ENCODE measurements at regions not wholly inside any gene's neighbourhood (a gene's known extent, or its start where the extent isn't known, plus 50 kb on each side); places are given as distances from the start of the nearest gene placed in this dataset.

DNA sequence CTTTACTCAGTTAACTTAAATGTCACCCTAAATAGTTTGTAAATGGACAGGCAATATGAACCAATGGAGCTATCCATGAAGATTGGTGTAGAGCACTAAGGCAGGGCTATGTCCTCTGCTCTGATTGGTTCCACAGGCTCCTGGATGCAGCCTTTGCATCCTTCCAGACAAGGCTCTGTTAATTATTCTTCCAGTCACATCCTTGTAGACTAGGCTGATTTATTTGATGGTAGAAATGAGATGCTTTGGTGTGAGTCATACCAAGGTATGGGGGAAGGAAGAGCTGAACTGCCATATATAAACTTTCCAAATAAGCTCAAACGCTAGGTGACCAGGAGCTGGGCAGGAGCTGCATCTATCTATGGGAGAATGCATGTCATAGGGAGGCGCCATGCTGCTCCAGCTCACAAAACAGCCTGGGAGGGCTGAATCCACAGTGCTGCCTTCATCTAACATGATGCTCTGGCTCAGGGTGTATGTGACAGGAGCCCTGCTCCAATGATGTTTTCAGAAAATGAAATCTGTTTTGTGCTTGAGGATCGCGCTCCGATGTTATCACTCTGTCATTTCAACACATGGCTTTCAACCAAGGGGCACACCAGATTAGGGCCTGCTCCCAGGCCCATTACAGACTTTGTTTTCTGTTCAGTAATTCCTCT, 818.0 kb upstream of the ZNF608 start:
- no peak for DNase-seq

- no peak for DNase-seq
These were observed 828.1 kb upstream of the ZNF608 start for GRCh38 chr5:125574491-125575044.

DNA sequence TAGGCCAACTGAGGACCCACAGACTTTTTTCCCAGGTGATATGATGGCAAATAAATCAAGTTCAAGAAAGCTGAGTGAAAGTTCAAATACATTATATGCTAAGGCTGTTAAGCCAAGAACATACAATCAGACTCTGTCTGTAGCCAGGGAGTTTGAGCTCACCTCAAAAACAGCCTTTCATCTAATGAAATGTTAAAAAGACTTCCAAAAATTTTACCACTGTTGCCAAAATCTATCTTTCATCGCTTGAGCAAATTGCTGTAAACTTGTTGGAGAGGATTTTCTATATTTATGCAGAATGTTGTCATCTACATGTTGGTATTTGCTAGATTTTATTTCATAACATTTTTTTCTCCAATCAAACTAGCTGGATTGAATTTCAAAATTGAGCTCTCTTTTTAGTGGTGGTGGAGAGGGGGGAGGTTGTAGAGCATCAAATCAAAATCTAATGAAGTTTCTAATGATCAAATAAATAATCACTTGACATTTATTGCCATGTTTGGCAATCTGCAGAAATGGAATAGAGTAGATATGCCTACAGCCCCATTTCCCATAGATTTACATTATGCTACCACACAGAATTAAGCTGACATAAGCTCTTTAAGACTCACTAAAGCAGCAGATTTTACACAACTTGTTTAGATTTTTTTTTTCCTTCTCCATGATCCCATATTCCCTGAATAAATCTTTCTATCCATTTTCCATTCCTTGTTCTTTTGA, 828.9 kb upstream of the ZNF608 start:
- no peak for DNase-seq

DNA sequence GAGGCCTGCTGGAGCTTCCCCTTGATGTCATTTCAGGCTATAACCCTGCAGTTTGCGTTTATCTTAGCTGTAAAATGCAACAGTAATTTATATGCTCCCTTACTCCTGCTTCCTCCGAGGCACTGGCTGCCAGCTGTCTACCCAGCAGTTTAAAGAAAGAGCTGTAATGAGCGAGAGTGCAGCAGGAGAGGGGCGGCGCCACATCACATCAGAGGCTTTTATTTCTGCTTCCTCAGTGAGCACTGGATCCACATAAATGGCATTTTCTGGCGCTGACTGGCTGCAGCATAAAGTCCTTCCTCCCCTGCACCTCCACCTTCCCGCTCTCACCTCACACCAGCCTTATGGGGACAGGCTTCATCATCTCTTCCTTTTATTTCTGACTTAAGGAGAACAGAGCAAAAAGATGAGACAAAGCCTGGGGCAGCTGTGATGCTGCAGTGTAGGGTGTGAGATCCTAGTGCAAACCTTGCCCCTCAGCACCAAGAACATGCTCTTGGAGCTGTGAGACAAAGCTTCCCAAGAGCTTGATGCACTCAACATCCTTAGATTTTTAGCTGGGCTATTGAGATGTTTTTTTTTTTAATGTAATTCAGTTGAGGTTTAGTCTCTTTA, 829.6 kb upstream of the ZNF608 start:
- peak; percentile 32 for DNase-seq

DNA sequence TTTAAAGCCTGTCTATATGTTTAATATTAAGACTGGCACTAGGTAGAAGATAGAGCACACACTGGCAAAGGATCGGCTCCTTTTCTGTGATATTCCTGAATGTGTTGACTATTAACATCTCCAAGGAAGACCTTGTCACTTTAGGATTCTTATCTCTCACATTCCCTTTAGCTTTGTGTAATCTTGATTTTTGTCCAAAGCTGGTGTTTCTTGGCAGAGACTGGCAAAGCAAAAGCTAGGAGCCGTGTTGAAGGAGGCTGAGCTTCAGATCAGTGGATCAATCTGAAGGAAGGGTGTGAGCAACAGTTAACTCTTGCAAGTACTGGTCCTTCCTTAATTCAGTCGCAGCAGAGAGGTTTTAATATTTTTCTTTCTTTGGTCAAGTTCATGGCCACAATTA, 830.4 kb upstream of the ZNF608 start:
- DNase-seq = no peak

DNA sequence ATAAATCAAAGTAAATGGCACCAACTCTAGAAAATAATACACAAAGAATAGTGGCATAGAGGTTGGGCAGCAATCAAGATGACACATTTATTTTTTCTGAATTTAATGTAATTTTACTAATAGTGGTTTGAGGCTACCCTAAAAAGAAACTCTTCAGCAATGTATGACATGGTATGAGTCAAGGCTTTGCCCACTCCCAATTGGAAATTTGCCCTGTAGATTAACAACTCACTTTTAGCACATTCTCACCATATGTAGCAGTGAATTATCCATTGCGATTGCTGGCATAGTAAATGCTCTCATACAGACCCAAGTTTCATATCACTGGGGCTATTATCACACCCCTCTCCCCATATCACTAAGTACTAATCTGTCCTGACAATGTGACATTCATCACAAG, 832.1 kb upstream of the ZNF608 start:
- DNase-seq = no peak

DNA sequence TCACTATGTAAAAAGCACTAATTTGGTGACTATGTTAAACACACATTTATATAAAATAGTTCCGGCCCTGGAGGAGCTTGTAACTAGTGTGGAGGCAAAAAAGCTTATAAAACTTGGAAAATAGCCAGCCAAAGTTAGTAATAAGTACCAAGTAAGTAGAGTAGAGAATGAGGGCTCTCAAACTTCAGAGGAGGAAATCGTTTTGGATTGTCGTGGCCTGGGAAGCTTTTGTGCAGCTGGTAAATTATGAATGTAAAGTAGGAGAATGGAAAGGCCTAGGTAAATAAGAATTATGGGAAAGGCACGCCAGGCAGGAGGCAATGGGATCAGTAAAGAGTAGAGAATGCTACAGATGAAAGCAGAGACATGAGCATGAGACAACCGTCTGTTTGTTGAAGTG, 832.7 kb upstream of the ZNF608 start:
- DNase-seq = no peak

DNA sequence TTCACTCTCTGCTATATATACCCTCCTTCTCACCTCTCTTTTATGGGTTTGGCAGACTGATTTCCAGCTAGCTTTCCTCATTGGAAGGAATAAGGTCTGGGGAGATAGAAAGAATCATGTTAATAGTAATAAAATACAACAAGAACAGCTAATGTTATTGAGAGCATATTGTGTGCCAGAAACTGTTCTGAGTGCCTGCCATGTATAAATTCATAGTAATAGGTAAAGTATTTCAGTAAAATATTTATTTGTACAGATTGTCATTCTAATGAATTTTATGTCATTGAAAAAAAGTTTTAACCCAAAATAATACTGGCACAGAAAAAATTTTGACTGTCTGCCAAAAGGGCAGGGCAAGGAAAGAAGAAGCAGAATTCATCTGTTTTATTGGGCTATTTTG, 834.9 kb upstream of the ZNF608 start:
- no peak for DNase-seq

GRCh38 chr5:125582352-125582751, 835.9 kb upstream of the ZNF608 start:
- no peak for DNase-seq

GRCh38 chr5:125583321-125584139, 837.1 kb upstream of the ZNF608 start:
- DNase-seq = no peak

- no peak for DNase-seq
These were observed 837.7 kb upstream of the ZNF608 start for GRCh38 chr5:125584140-125584520.

- no peak for DNase-seq
These were observed 835.6 kb upstream of the GRAMD2B start for GRCh38 chr5:125587631-125588030.

- no peak for DNase-seq
These were observed 830.4 kb upstream of the GRAMD2B start for GRCh38 chr5:125592856-125593255.

GRCh38 chr5:125595095-125595494, 828.1 kb upstream of the GRAMD2B start:
- peak; percentile 57 for DNase-seq

GRCh38 chr5:125595845-125596244, 827.4 kb upstream of the GRAMD2B start:
- no peak for DNase-seq

DNA sequence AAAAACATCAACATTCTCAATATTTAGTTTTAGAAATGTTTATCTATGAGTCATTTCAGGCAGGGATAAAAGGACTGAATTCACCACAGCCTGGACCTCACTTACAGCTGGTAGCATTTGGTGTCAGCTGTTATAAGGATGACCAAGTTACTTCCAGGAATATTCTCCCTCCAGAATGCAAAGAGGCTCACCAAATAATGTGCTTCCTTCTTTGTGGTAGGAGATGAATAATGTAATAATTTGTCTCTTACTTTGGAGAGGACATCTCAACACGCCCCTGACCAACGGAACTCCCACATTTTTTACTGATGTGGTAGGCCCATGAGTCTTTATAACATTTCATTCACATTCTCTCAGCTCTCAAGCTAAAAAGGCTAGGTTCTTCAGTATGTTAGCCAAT, 825.9 kb upstream of the GRAMD2B start:
- no peak for DNase-seq

DNA sequence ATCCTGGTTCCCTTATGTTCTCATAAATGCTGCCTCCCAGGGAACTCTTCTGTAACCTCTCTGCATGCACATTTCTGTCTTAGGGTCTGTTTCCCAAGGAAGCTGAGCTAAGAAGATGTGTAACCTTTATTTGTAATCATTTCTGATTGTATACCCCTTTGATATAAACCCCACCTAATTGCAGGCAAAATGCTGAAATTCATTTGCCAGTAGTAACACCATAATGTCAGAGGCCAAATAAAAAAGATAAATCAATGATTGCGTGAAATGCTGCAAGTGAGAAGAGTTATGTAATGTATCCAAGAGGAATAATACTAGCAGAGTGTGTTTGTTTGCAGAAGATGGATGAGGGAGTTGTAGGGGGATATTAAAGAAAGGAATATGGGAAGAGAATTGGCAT, 822.6 kb upstream of the GRAMD2B start:
- no peak for DNase-seq

- DNase-seq = no peak
These were observed 821.0 kb upstream of the GRAMD2B start for GRCh38 chr5:125602184-125602583.

GRCh38 chr5:125603321-125603720, 819.9 kb upstream of the GRAMD2B start:
- no peak for DNase-seq

DNA sequence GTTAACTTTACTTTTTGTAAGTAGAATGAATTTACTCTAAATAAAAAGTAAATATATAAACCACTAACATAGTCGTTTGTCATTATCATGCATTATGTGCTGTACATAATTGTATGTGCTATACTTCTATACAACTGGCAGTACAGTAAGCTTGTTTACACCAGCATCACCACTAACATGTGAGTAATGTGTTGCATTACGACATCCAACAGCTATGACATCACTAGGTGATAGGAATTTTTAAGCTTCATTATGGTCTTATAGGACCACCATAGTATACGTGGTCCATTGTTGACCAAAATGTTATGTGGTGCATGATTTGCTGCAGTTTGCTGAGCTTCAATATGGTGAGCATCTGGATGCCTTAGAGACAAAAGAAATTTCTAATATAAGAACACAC, 819.1 kb upstream of the GRAMD2B start:
- no peak for DNase-seq

DNA sequence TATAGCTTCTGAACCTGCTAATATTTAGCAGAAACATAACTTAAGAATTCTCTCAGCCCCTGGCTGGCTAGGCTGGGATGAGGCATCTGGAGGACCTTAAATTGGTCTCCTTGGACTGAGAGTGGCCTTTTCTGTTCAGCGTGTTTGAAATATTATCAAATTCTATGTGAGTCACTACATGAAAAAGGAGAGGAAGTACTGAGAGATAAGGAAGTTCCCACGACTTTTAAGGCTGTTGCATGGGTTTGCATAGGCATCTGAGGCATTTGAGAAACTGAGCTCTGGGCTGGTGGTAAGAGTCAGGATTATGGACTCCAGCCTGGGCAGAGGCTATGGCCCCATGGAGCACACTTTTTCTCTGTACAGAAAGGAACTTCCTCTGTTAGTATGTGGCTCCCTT, 816.2 kb upstream of the GRAMD2B start:
- no peak for DNase-seq

DNA sequence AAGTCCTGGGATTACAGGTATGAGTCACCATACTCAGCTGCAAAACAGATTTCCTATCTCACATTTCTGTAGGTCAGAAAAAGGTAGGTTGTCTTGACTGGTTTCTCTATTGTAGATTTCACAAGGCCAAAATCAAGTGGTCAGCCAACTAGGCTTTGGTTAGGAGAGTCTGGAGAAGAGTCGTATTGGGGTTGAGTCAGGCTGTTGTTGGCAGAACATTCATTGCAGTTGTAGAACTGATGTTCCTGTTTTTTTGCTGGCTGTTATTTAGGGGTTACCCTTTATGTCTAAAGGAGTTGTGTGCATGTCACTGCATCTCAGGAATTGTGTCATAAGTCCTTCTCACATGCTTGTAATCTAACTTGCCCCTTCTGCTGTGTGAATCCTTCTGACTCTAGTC, 814.2 kb upstream of the GRAMD2B start:
- DNase-seq = no peak

GRCh38 chr5:125610892-125611291, 812.3 kb upstream of the GRAMD2B start:
- no peak for DNase-seq

Data from left kidney (tissue), 1 donor.